Head of caudate nucleus (tissue), 42 donors: ENCODE measurements at regions not wholly inside any gene's neighbourhood (a gene's known extent, or its start where the extent isn't known, plus 50 kb on each side); places are given as distances from the start of the nearest gene placed in this dataset.

Source experiments
- DNase-seq, 42 donors: peaks; one replicate each; pipeline versions ENCODE4 v3.0.0 to v3.0.0-alpha.2; 2020 to 2021; ENCODE audit warnings: mixed read lengths in 7 of 42
- intact Hi-C: fragments of 100-400 bp; cut with DNase I; formaldehyde crosslinking; loops from one replicate; pipeline ENCODE4 v1.15.0; 2022

- DNase-seq: peak in 1 of 42 donors; percentile 5
- intact Hi-C loops: loop anchor here (10.0 kb wide), 1 partner anchor 77 kb away; no protein-coding TSS in a partner anchor
Measured at GRCh38 chr10:21171197-21171935, 274.3 kb upstream of the NEBL start.

GRCh38 chr10:21170216-21170615 lies 273.1 kb upstream of the NEBL start:
- no peak for DNase-seq
- intact Hi-C loops: loop anchor here (10.0 kb wide), 1 partner anchor 75 kb away; no protein-coding TSS in a partner anchor

GRCh38 chr10:21169271-21169670 lies 272.2 kb upstream of the NEBL start:
- intact Hi-C loops: no loop called here
- no peak for DNase-seq

GRCh38 chr10:21167288-21168010 lies 270.3 kb upstream of the NEBL start:
- DNase-seq: no peak
- intact Hi-C loops: no loop called here

GRCh38 chr10:21166557-21167287 lies 269.6 kb upstream of the NEBL start:
- DNase-seq: no peak
- intact Hi-C loops: no loop called here

GRCh38 chr10:21165489-21165888 lies 268.4 kb upstream of the NEBL start:
- DNase-seq: no peak
- intact Hi-C loops: no loop called here

GRCh38 chr10:21164687-21165086 lies 267.6 kb upstream of the NEBL start:
- intact Hi-C loops: no loop called here
- DNase-seq: no peak

- DNase-seq: no peak
- intact Hi-C loops: no loop called here
Measured at GRCh38 chr10:21162948-21163347, 265.8 kb upstream of the NEBL start.

- intact Hi-C loops: no loop called here
Measured at GRCh38 chr10:21161647-21162046, 264.5 kb upstream of the NEBL start.

GRCh38 chr10:21161090-21161625 lies 264.0 kb upstream of the NEBL start:
- DNase-seq: no peak
- intact Hi-C loops: no loop called here

More at GRCh38 chr10:21161647-21162046, 264.5 kb upstream of the NEBL start:
- DNase-seq: no peak

DNA sequence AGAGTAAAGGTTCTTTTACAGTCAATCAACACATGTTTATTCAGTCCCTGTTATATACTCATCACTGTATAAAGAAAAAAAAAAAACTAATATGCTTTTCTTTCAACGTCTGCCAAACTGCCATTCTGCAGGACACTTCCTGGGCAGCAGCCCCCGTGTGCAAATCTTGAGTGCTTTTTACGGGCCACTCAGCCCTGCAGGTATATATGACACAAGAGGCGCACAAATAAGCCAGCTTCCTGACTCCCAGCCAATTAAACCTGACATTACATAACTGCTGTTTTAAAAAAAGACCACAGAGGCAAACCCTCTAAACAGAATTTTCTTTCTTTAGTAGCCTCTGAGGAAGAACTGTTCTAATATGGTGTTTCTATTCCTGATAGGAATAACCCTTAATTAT lies 263.0 kb upstream of the NEBL start:
- intact Hi-C loops: no loop called here
- DNase-seq: peak in 1 of 42 donors; percentile 40

DNA sequence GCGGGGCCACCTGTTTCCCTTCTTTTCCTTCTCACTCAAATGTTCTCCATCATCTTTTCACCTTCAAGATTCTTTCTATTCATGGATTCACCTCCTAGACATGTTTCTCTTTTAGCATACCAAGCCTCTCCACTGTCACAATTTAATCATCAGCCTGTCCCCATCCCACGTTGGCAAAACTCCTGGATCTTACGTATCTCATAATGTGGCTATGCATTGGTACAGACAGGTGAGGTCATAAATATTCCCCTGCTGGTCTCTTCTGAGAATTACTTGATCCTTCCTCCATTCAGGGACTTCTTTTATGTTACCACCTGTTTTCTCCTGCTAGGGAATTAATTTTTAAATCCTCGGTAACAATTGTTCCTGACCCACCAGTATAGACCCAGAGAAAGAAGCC lies 262.6 kb upstream of the NEBL start:
- DNase-seq: no peak
- intact Hi-C loops: no loop called here

- intact Hi-C loops: no loop called here
- no peak for DNase-seq
Measured at GRCh38 chr10:21158301-21158700, 261.2 kb upstream of the NEBL start.

- intact Hi-C loops: no loop called here
- no peak for DNase-seq
Measured at GRCh38 chr10:21157664-21158063, 260.6 kb upstream of the NEBL start.

- intact Hi-C loops: no loop called here
Measured at GRCh38 chr10:21150166-21150565, 253.1 kb upstream of the NEBL start.

DNA sequence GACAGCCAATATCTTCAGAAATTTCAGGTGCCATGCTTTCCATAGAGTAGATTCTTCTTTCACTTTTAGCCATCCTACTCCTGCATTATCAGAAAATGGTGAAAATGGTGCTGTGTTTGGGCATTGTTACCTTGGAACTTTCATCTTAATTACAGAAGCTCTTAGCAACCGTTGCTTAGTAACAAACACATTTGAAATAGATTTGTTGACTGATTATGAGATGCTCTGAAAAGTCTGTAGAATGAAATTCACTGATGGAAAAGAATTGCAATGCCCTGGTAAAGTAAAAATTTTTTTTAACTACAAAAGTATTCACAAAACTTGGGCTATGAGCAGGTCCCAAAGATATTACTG lies 249.3 kb upstream of the NEBL start:
- DNase-seq: no peak
- intact Hi-C loops: no loop called here

More at GRCh38 chr10:21150166-21150565, 253.1 kb upstream of the NEBL start:
- no peak for DNase-seq

- intact Hi-C loops: no loop called here
- peak in 39 of 42 donors; percentile 14 to 78 (median 42) for DNase-seq
Measured at GRCh38 chr10:21145751-21146435, 248.8 kb upstream of the NEBL start.

GRCh38 chr10:21144047-21144446 lies 246.9 kb upstream of the NEBL start:
- DNase-seq: no peak
- intact Hi-C loops: no loop called here

DNA sequence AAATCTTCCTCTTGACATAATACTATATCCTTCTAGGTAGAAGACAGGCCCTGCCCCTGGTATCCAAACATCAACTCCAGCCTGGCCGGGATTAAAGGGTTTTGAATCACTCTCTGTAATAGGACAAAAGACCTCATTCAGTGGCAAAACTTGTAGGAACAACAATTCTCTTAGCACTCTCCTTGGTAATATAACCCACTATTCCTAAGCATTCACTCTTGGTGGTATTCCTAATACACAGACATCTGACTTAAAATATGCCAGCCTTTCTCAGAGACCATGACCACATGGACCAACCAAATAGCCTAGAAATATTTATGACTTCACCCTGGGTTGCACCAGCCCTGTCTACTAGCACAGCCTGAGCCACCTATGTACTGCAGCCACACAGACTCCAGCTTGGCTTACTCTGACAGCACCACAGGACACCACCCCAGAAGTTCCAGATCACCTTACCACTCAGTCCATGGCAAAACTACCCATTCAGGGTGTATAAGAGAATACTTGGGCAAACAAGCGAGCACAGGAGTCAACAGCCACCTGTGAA lies 244.9 kb upstream of the NEBL start:
- DNase-seq: peak in 1 of 42 donors; percentile 47
- intact Hi-C loops: no loop called here
